C4-2B (cell line): ENCODE measurements at regions not wholly inside any gene's neighbourhood (a gene's known extent, or its start where the extent isn't known, plus 50 kb on each side); places are given as distances from the start of the nearest gene placed in this dataset.
A peak's percentile ranks its signal among the peaks of the same experiment; 100 is the strongest.

Experiments
- H3K27ac ChIP-seq: fragments of 450-650 bp; 2 replicates; pipeline ENCODE4 v1.5.1; 2017
- ZFX ChIP-seq: fragments of 450-650 bp; IDR thresholded peaks from 2 replicates; pipeline ENCODE4 v1.6.1; 2017
- TF ChIP-seq, protein P1 (sequence below): fragments of 450-650 bp; conservative IDR thresholded peaks from 2 replicates; pipeline ENCODE4 v1.5.1; 2017; ENCODE audit warnings: mild to moderate bottlenecking

- peak overlapping the region; percentile 11; the same call in 1 of the 2 replicates for H3K27ac ChIP-seq
- no peak for TF ChIP-seq ZFX
- TF ChIP-seq, protein P1, sequence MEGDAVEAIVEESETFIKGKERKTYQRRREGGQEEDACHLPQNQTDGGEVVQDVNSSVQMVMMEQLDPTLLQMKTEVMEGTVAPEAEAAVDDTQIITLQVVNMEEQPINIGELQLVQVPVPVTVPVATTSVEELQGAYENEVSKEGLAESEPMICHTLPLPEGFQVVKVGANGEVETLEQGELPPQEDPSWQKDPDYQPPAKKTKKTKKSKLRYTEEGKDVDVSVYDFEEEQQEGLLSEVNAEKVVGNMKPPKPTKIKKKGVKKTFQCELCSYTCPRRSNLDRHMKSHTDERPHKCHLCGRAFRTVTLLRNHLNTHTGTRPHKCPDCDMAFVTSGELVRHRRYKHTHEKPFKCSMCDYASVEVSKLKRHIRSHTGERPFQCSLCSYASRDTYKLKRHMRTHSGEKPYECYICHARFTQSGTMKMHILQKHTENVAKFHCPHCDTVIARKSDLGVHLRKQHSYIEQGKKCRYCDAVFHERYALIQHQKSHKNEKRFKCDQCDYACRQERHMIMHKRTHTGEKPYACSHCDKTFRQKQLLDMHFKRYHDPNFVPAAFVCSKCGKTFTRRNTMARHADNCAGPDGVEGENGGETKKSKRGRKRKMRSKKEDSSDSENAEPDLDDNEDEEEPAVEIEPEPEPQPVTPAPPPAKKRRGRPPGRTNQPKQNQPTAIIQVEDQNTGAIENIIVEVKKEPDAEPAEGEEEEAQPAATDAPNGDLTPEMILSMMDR, result no peak
Measured at GRCh38 chr3:171967932-171968678, 71.3 kb upstream of the FNDC3B start.

DNA sequence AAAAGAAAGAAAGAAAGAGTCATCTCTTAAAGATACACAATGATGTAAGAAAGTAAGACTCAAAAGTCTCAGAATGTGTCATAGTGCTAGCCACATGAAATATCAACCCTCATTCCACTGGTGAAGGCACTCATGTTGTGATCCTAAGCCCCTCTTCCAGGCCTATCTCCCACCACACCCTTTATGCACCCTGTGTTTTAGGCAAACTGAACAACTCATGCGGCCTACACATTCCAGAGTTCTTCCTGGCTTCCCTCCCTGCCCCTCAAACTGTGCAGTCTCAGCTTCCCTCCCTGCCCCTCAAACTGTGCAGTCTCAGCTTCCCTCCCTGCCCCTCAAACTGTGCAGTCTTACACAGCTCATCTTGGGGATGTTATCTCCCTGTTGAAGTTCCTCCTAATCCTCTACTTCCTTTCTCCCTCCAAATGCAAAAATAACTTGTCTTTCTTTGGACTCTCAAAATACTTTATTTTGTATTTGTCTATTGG lies 69.0 kb upstream of the FNDC3B start:
- H3K27ac ChIP-seq, result no peak overlapping the region

GRCh38 chr3:171971919-171972514 lies 67.4 kb upstream of the FNDC3B start:
- H3K27ac ChIP-seq, result no peak overlapping the region
- TF ChIP-seq ZFX, result no peak
- TF ChIP-seq, protein P1, result no peak

More for the DNA sequence above, 69.0 kb upstream of the FNDC3B start:
- TF ChIP-seq ZFX, result no peak
- TF ChIP-seq, protein P1, result no peak

- no peak overlapping the region for H3K27ac ChIP-seq
- TF ChIP-seq ZFX, result no peak
- TF ChIP-seq, protein P1, result no peak
Measured at GRCh38 chr3:171972871-171973348, 66.5 kb upstream of the FNDC3B start.

GRCh38 chr3:171974986-171975837 lies 64.2 kb upstream of the FNDC3B start:
- H3K27ac ChIP-seq, result no peak overlapping the region
- no peak for TF ChIP-seq ZFX

GRCh38 chr3:171976526-171976925 lies 62.9 kb upstream of the FNDC3B start:
- TF ChIP-seq, protein P1, result no peak
- no peak for TF ChIP-seq ZFX
- no peak overlapping the region for H3K27ac ChIP-seq

DNA sequence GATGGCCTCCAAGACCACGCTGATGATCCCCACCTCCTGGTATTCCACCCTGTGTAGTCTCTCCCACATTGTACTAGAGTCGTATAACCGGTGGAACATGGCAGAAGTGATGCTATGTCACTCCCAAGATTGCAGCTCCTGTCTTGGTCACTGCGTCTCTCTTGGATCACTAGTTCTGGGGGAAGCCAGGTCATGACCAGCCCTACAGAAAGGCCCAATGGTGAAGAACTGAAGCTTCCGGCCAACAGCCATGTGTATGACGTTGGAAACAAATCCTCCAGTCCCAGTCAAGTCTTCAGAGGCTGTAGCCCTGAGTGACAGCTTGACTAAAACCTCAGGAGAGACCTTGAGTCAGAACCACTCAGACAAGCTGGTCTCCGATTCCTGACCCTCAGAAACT lies 61.9 kb upstream of the FNDC3B start:
- no peak overlapping the region for H3K27ac ChIP-seq
- TF ChIP-seq ZFX, result no peak
- TF ChIP-seq, protein P1, result no peak
